ENCODE measurements at regions not wholly inside any gene's neighbourhood (a gene's known extent, or its start where the extent isn't known, plus 50 kb on each side); places are given as distances from the start of the nearest gene placed in this dataset.

- ChIA-PET POLR2A (no interaction called here), CTCF (interaction anchor here (0.7 kb wide), 1 partner anchor 641 kb away, joined by 3 read pairs; no protein-coding TSS in a partner anchor)
- no peak overlapping the region for H3K27ac Mint-ChIP-seq
- no peak overlapping the region for H3K4me3 Mint-ChIP-seq
- no peaks in the 10 kb centered on the region for H3K36me3 ChIP-seq (replicated peaks in 1 of 2; ENCODE audit: control extremely low read depth in 1 of 2, control insufficient read depth in 1 of 2, extremely low read depth in 1 of 2, insufficient read depth in 2 of 2, low read length in 1 of 2)
- no peak overlapping the region for H3K27ac ChIP-seq (ENCODE audit: low read length in 2 of 2)
- H3K27me3 ChIP-seq (replicated peaks in 1 of 4; ENCODE audit: control extremely low read depth in 1 of 4, control insufficient read depth in 3 of 4, insufficient read depth in 4 of 4, low read length in 3 of 4), result no peaks in the 10 kb centered on the region
- no peak overlapping the region for H3K9ac ChIP-seq (ENCODE audit: low read length)
- H3K4me1 ChIP-seq (ENCODE audit: control insufficient read depth in 2 of 2, insufficient read depth in 2 of 2, low read length in 2 of 2), result no peaks in the 10 kb centered on the region
- no peaks in the 10 kb centered on the region for H3K9me3 Mint-ChIP-seq (ENCODE audit: insufficient read depth)
- WGBS (ENCODE audit: insufficient coverage), result no CpG with 5 or more reads among the region's 4 CpGs
- no peaks in the 10 kb centered on the region for H3K4me1 Mint-ChIP-seq
- H3K4me3 ChIP-seq (ENCODE audit: control extremely low read depth in 1 of 5, extremely low read depth in 1 of 5, insufficient read depth in 1 of 5, low read depth in 2 of 5, low read length in 4 of 5), result no peak overlapping the region
- no peak overlapping the region for H3K4me2 ChIP-seq (replicated peaks; ENCODE audit: low read depth, low read length, poor library complexity, severe bottlenecking)
- H3K9me3 ChIP-seq (ENCODE audit: control extremely low read depth in 1 of 3, control insufficient read depth in 2 of 3, insufficient read depth in 1 of 3, low read length in 2 of 3), result no peaks in the 10 kb centered on the region
- DNase-seq (no peak), ATAC-seq (ENCODE audit: low read depth) (no peak)
- H2AFZ ChIP-seq (ENCODE audit: insufficient read depth, low read depth, low read length, poor library complexity, severe bottlenecking), result no peak overlapping the region
- no peak for TF ChIP-seq EZH2 (IDR thresholded peaks at IDR 0.05; ENCODE audit: borderline replicate concordance, insufficient read depth, low read depth, low read length, poor library complexity, severe bottlenecking)
- TF ChIP-seq CTCF (IDR thresholded peaks at IDR 0.05), result no peak
- no peaks in the 10 kb centered on the region for H4K20me1 ChIP-seq (ENCODE audit: control insufficient read depth, insufficient read depth, low read length, poor library complexity, severe bottlenecking)
- peaks cover 3% of the 10 kb centered on the region for H3K27me3 Mint-ChIP-seq
- H3K79me2 ChIP-seq (ENCODE audit: control insufficient read depth, insufficient read depth, low read length), result no peaks in the 10 kb centered on the region
- intact Hi-C loops (cut with micrococcal nuclease), result no loop called here
These were observed 70.0 kb upstream of the LRRN1 start for GRCh38 chr3:3729261-3729660.

- Histone ChIP-seq H3K4me2 (replicated peaks; ENCODE audit: low read depth, low read length, poor library complexity, severe bottlenecking) (no peak overlapping the region), H3K4me3 (ENCODE audit: control extremely low read depth in 1 of 5, extremely low read depth in 1 of 5, insufficient read depth in 1 of 5, low read depth in 2 of 5, low read length in 4 of 5) (no peak overlapping the region), H3K4me1 (ENCODE audit: control insufficient read depth in 2 of 2, insufficient read depth in 2 of 2, low read length in 2 of 2) (no peaks in the 10 kb centered on the region), H3K9me3 (ENCODE audit: control extremely low read depth in 1 of 3, control insufficient read depth in 2 of 3, insufficient read depth in 1 of 3, low read length in 2 of 3) (no peaks in the 10 kb centered on the region), H3K27me3 (replicated peaks in 1 of 4; ENCODE audit: control extremely low read depth in 1 of 4, control insufficient read depth in 3 of 4, insufficient read depth in 4 of 4, low read length in 3 of 4) (no peaks in the 10 kb centered on the region), H3K9ac (ENCODE audit: low read length) (no peak overlapping the region), H3K36me3 (replicated peaks in 1 of 2; ENCODE audit: control extremely low read depth in 1 of 2, control insufficient read depth in 1 of 2, extremely low read depth in 1 of 2, insufficient read depth in 2 of 2, low read length in 1 of 2) (no peaks in the 10 kb centered on the region), H3K27ac (ENCODE audit: low read length in 2 of 2) (no peak overlapping the region), H4K20me1 (ENCODE audit: control insufficient read depth, insufficient read depth, low read length, poor library complexity, severe bottlenecking) (no peaks in the 10 kb centered on the region), H3K79me2 (ENCODE audit: control insufficient read depth, insufficient read depth, low read length) (no peaks in the 10 kb centered on the region), H2AFZ (ENCODE audit: insufficient read depth, low read depth, low read length, poor library complexity, severe bottlenecking) (no peak overlapping the region)
- ChIA-PET POLR2A (no interaction called here), CTCF (no interaction called here)
- no peaks in the 10 kb centered on the region for H3K27me3 Mint-ChIP-seq
- ATAC-seq (ENCODE audit: low read depth) (no peak), DNase-seq (no peak)
- intact Hi-C loops (cut with micrococcal nuclease), result no loop called here
- 100% methylated on average over 2 of the region's 5 CpGs for WGBS (ENCODE audit: insufficient coverage)
- no peak for TF ChIP-seq CTCF (IDR thresholded peaks at IDR 0.05)
- TF ChIP-seq EZH2 (IDR thresholded peaks at IDR 0.05; ENCODE audit: borderline replicate concordance, insufficient read depth, low read depth, low read length, poor library complexity, severe bottlenecking), result no peak
- H3K9me3 Mint-ChIP-seq (ENCODE audit: insufficient read depth), result no peaks in the 10 kb centered on the region
- no peak overlapping the region for H3K27ac Mint-ChIP-seq
- no peaks in the 10 kb centered on the region for H3K4me1 Mint-ChIP-seq
- no peak overlapping the region for H3K4me3 Mint-ChIP-seq
These were observed 72.7 kb upstream of the LRRN1 start for GRCh38 chr3:3726549-3726948.

Measured in B cell (primary cell).